ENCODE measurements at regions not wholly inside any gene's neighbourhood (a gene's known extent, or its start where the extent isn't known, plus 50 kb on each side); places are given as distances from the start of the nearest gene placed in this dataset.

GRCh38 chr18:67813380-67814028 is 297.0 kb upstream of the DSEL start:
- peak overlapping the region; percentile 50 for H3K4me2 ChIP-seq (ENCODE audit: low read length)
- no peaks in the 10 kb centered on the region for H3K36me3 ChIP-seq (ENCODE audit: control insufficient read depth, insufficient read depth, low read length)
- peak overlapping the region; percentile 22 for H3K4me3 ChIP-seq (ENCODE audit: low read depth, low read length)
- no peaks in the 10 kb centered on the region for H3K79me2 ChIP-seq
- no peak overlapping the region for H2AFZ ChIP-seq
- no peak overlapping the region for H3K27ac ChIP-seq
- H3K4me1 ChIP-seq: peaks cover 3% of the 10 kb centered on the region
- no peak for TF ChIP-seq CTCF (IDR thresholded peaks at IDR 0.05)
- H3K9ac ChIP-seq: no peak overlapping the region
- H3K27me3 ChIP-seq (ENCODE audit: control insufficient read depth, insufficient read depth, low read length): no peaks in the 10 kb centered on the region
- H3K9me3 ChIP-seq (ENCODE audit: control insufficient read depth, low read length): no peaks in the 10 kb centered on the region

GRCh38 chr18:67805261-67805660 is 288.7 kb upstream of the DSEL start:
- Histone ChIP-seq H3K36me3 (ENCODE audit: control insufficient read depth, insufficient read depth, low read length) (no peaks in the 10 kb centered on the region), H2AFZ (no peak overlapping the region), H3K9me3 (ENCODE audit: control insufficient read depth, low read length) (no peaks in the 10 kb centered on the region), H3K79me2 (no peaks in the 10 kb centered on the region), H3K27me3 (ENCODE audit: control insufficient read depth, insufficient read depth, low read length) (no peaks in the 10 kb centered on the region), H3K4me1 (no peaks in the 10 kb centered on the region), H3K9ac (no peak overlapping the region), H3K4me2 (ENCODE audit: low read length) (no peak overlapping the region), H3K4me3 (ENCODE audit: low read depth, low read length) (no peak overlapping the region), H3K27ac (no peak overlapping the region)
- TF ChIP-seq CTCF (IDR thresholded peaks at IDR 0.05): no peak

- no peak for TF ChIP-seq CTCF (IDR thresholded peaks at IDR 0.05)
- H3K27ac ChIP-seq: no peak overlapping the region
- H3K36me3 ChIP-seq (ENCODE audit: control insufficient read depth, insufficient read depth, low read length): no peaks in the 10 kb centered on the region
- H3K4me3 ChIP-seq (ENCODE audit: low read depth, low read length): no peak overlapping the region
- H3K9ac ChIP-seq: no peak overlapping the region
- H3K9me3 ChIP-seq (ENCODE audit: control insufficient read depth, low read length): no peaks in the 10 kb centered on the region
- H2AFZ ChIP-seq: no peak overlapping the region
- H3K27me3 ChIP-seq (ENCODE audit: control insufficient read depth, insufficient read depth, low read length): no peaks in the 10 kb centered on the region
- H3K4me2 ChIP-seq (ENCODE audit: low read length): no peak overlapping the region
- no peaks in the 10 kb centered on the region for H3K79me2 ChIP-seq
- H3K4me1 ChIP-seq: no peaks in the 10 kb centered on the region
These were observed 278.0 kb upstream of the DSEL start for GRCh38 chr18:67794521-67794920.

- no peak overlapping the region for H3K27ac ChIP-seq
- H3K27me3 ChIP-seq (ENCODE audit: control insufficient read depth, insufficient read depth, low read length): no peaks in the 10 kb centered on the region
- H3K36me3 ChIP-seq (ENCODE audit: control insufficient read depth, insufficient read depth, low read length): no peaks in the 10 kb centered on the region
- TF ChIP-seq CTCF (IDR thresholded peaks at IDR 0.05): no peak
- no peaks in the 10 kb centered on the region for H3K79me2 ChIP-seq
- no peaks in the 10 kb centered on the region for H3K4me1 ChIP-seq
- H3K9ac ChIP-seq: no peak overlapping the region
- no peak overlapping the region for H3K4me2 ChIP-seq (ENCODE audit: low read length)
- no peaks in the 10 kb centered on the region for H3K9me3 ChIP-seq (ENCODE audit: control insufficient read depth, low read length)
- H3K4me3 ChIP-seq (ENCODE audit: low read depth, low read length): no peak overlapping the region
- no peak overlapping the region for H2AFZ ChIP-seq
These were observed 274.0 kb upstream of the DSEL start for GRCh38 chr18:67790527-67790926.

- H3K4me3 ChIP-seq (ENCODE audit: low read depth, low read length): no peak overlapping the region
- no peaks in the 10 kb centered on the region for H3K79me2 ChIP-seq
- H3K4me2 ChIP-seq (ENCODE audit: low read length): no peak overlapping the region
- TF ChIP-seq CTCF (IDR thresholded peaks at IDR 0.05): no peak
- H3K36me3 ChIP-seq (ENCODE audit: control insufficient read depth, insufficient read depth, low read length): no peaks in the 10 kb centered on the region
- H2AFZ ChIP-seq: no peak overlapping the region
- H3K4me1 ChIP-seq: no peaks in the 10 kb centered on the region
- H3K9me3 ChIP-seq (ENCODE audit: control insufficient read depth, low read length): no peaks in the 10 kb centered on the region
- H3K27ac ChIP-seq: no peak overlapping the region
- H3K27me3 ChIP-seq (ENCODE audit: control insufficient read depth, insufficient read depth, low read length): no peaks in the 10 kb centered on the region
- no peak overlapping the region for H3K9ac ChIP-seq
These were observed 272.6 kb upstream of the DSEL start for GRCh38 chr18:67789165-67789545.

Data from parathyroid adenoma (tissue), 2 donors.